Trophoblast cell (in vitro differentiated cells and primary cell): ENCODE measurements at regions not wholly inside any gene's neighbourhood (a gene's known extent, or its start where the extent isn't known, plus 50 kb on each side); places are given as distances from the start of the nearest gene placed in this dataset.

Experiments
- DNase-seq, 2 donors: peaks; one replicate each; pipeline ENCODE4 v3.0.0-alpha.2; 2016
- H2AFZ ChIP-seq: 2 replicates; pipeline ENCODE4 v1.6.1; 2013; ENCODE audit warnings: low read length, moderate library complexity, mild to moderate bottlenecking; ENCODE audit not compliant: insufficient read depth, poor library complexity
- H2AK5ac ChIP-seq: 2 replicates; pipeline ENCODE4 v1.6.1; 2013; ENCODE audit warnings: mild to moderate bottlenecking, low read length
- H2BK120ac ChIP-seq: 2 replicates; pipeline ENCODE4 v1.6.1; 2013; ENCODE audit warnings: low read length, mild to moderate bottlenecking, moderate library complexity; ENCODE audit not compliant: insufficient read depth, poor library complexity
- H2BK12ac ChIP-seq: 2 replicates; pipeline ENCODE4 v1.6.1; 2013; ENCODE audit warnings: mild to moderate bottlenecking, low read length, moderate library complexity
- H2BK5ac ChIP-seq: 2 replicates; pipeline ENCODE4 v1.6.1; 2013; ENCODE audit warnings: low read length, low read depth, moderate library complexity, mild to moderate bottlenecking; ENCODE audit not compliant: poor library complexity
- H3K14ac ChIP-seq: 2 replicates; pipeline ENCODE4 v1.6.1; 2013; ENCODE audit warnings: mild to moderate bottlenecking, low read length
- H3K18ac ChIP-seq: 2 replicates; pipeline ENCODE4 v1.6.1; 2013; ENCODE audit warnings: mild to moderate bottlenecking, low read length
- H3K23ac ChIP-seq: 2 replicates; pipeline ENCODE4 v1.6.1; 2013; ENCODE audit warnings: low read length
- H3K27ac ChIP-seq: 2 replicates; pipeline ENCODE4 v1.5.1; 2013; ENCODE audit warnings: low read depth, mild to moderate bottlenecking, inconsistent platforms, low read length, moderate library complexity
- H3K27me3 ChIP-seq: 2 replicates; pipeline ENCODE4 v1.6.1; 2013; ENCODE audit warnings: inconsistent platforms, mild to moderate bottlenecking, low read length, moderate library complexity; ENCODE audit not compliant: insufficient read depth
- H3K36me3 ChIP-seq, 2 experiments: 1 replicate in 1 of 2; 2 replicates in 1 of 2; pipeline ENCODE4 v1.6.1; 2013; ENCODE audit warnings: low read length in 2 of 2, mild to moderate bottlenecking in 2 of 2, moderate library complexity in 1 of 2; ENCODE audit not compliant: insufficient read depth in 2 of 2, control insufficient read depth in 1 of 2
- H3K4ac ChIP-seq: 2 replicates; pipeline ENCODE4 v1.6.1; 2013; ENCODE audit warnings: low read depth, mild to moderate bottlenecking, low read length, moderate library complexity
- H3K4me1 ChIP-seq, 2 experiments: 1 replicate in 1 of 2; 2 replicates in 1 of 2; pipeline ENCODE4 v1.6.1; 2013; ENCODE audit warnings: low read length in 2 of 2, mild to moderate bottlenecking in 2 of 2, moderate library complexity in 1 of 2; ENCODE audit not compliant: insufficient read depth in 2 of 2, control insufficient read depth in 1 of 2
- H3K4me2 ChIP-seq: 2 replicates; pipeline ENCODE4 v1.6.1; 2013; ENCODE audit warnings: inconsistent platforms, mild to moderate bottlenecking, low read length, moderate library complexity
- H3K4me3 ChIP-seq: 2 replicates; pipeline ENCODE4 v1.5.1; 2013; ENCODE audit warnings: mild to moderate bottlenecking, low read depth, low read length, inconsistent platforms
- H3K79me1 ChIP-seq: one replicate; pipeline ENCODE4 v1.6.1; 2013; ENCODE audit warnings: low read length
- H3K79me2 ChIP-seq: 2 replicates; pipeline ENCODE4 v1.6.1; 2013; ENCODE audit warnings: low read length, mild to moderate bottlenecking; ENCODE audit not compliant: control insufficient read depth, insufficient read depth, poor library complexity
- H3K9ac ChIP-seq: 2 replicates; pipeline ENCODE4 v1.6.1; 2013; ENCODE audit warnings: mild to moderate bottlenecking, low read length
- H3K9me3 ChIP-seq: 2 replicates; pipeline ENCODE4 v1.6.1; 2013; ENCODE audit warnings: low read depth, mild to moderate bottlenecking, control low read depth, inconsistent platforms, low read length; ENCODE audit not compliant: insufficient read depth
- H4K12ac ChIP-seq: 2 replicates; pipeline ENCODE4 v1.6.1; 2013; ENCODE audit warnings: low read depth, mild to moderate bottlenecking, low read length, moderate library complexity
- H4K8ac ChIP-seq: 2 replicates; pipeline ENCODE4 v1.6.1; 2013; ENCODE audit warnings: low read depth, mild to moderate bottlenecking, low read length, moderate library complexity
- H4K91ac ChIP-seq: one replicate; pipeline ENCODE4 v1.6.1; 2013; ENCODE audit warnings: low read depth, mild to moderate bottlenecking, low read length, moderate library complexity
- WGBS: extraction: QIAGEN DNeasy Blood & Tissue Kit; methylation state at CpG from one replicate; pipeline ENCODE4 v1.1.7; 2013; ENCODE audit warnings: missing lambda C conversion rate; ENCODE audit not compliant: insufficient read length, insufficient coverage; ENCODE audit errors: extremely low coverage; 5-methylcytosine and 5-hydroxymethylcytosine counted together

DNA sequence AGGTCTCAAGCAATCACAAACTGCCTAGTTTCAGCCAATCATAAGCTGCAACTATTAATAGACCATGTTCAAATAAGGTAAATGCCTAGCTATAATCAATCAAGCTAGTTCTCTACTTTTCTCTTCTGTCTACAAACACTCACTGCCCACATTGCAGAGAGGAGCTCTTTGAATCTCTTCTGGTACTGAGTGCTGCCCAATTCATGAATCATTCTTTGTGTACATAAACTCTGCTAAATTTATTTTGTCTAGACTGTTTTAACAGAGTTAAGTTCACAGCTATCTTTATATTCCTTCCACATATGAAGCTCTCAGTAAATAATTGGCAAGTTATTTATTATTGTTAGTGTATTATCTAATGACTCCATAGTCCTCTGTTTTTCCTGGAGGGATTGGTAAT is 411.0 kb downstream of the EPHA7 start:
- DNase-seq, result no peak
- H4K12ac ChIP-seq, result no peak overlapping the region
- H2BK120ac ChIP-seq, result no peak overlapping the region
- no peak overlapping the region for H2BK5ac ChIP-seq
- no peaks in the 10 kb centered on the region for H3K27me3 ChIP-seq
- no peak overlapping the region for H3K27ac ChIP-seq
- no peak overlapping the region for H3K14ac ChIP-seq
- no peak overlapping the region for H3K4me2 ChIP-seq
- H3K36me3 ChIP-seq, result no peaks in the 10 kb centered on the region
- no peaks in the 10 kb centered on the region for H3K79me2 ChIP-seq
- H3K9me3 ChIP-seq, result no peaks in the 10 kb centered on the region
- H4K91ac ChIP-seq, result no peak overlapping the region
- H3K18ac ChIP-seq, result no peak overlapping the region
- no peak overlapping the region for H2BK12ac ChIP-seq
- H3K4ac ChIP-seq, result no peak overlapping the region
- H3K79me1 ChIP-seq, result no peaks in the 10 kb centered on the region
- H3K4me1 ChIP-seq, result no peaks in the 10 kb centered on the region
- H3K9ac ChIP-seq, result no peak overlapping the region
- H4K8ac ChIP-seq, result no peak overlapping the region
- no peak overlapping the region for H2AFZ ChIP-seq
- no peak overlapping the region for H3K4me3 ChIP-seq
- H3K23ac ChIP-seq, result no peak overlapping the region
- no peak overlapping the region for H2AK5ac ChIP-seq

DNA sequence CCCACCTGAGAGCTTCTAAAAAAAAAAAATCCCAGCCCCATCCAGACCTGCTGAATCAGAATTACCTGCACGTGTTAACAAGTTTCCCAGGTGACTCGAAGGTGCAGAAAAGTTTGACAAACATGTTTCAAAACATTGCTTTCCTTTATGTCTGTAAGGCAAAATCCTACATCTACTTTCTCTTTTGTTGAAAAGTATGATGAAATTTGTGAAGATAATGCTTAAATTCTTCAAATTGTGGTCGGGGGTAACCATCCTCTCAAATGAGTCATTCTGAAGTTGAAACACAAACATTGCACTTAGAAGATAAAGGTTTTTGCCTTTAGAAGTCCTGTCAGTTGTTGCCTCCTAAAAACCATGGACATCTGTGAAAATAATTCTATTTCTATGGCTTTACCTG is 429.7 kb downstream of the EPHA7 start:
- Histone ChIP-seq H3K79me2 (no peaks in the 10 kb centered on the region), H2AFZ (no peak overlapping the region), H2BK5ac (no peak overlapping the region), H3K27me3 (no peaks in the 10 kb centered on the region), H3K23ac (no peak overlapping the region), H3K4ac (no peak overlapping the region), H3K14ac (no peak overlapping the region), H3K18ac (no peak overlapping the region), H3K4me1 (no peaks in the 10 kb centered on the region), H3K4me2 (no peak overlapping the region), H2BK12ac (no peak overlapping the region), H4K12ac (no peak overlapping the region), H2AK5ac (no peak overlapping the region), H3K9me3 (no peaks in the 10 kb centered on the region), H4K91ac (no peak overlapping the region), H3K27ac (no peak overlapping the region), H3K36me3 (no peaks in the 10 kb centered on the region), H3K79me1 (no peaks in the 10 kb centered on the region), H4K8ac (no peak overlapping the region), H3K9ac (no peak overlapping the region), H2BK120ac (no peak overlapping the region), H3K4me3 (no peak overlapping the region)
- peak; percentile 2 to 56 for DNase-seq
- WGBS, result no CpG with 5 or more reads among the region's 3 CpGs

DNA sequence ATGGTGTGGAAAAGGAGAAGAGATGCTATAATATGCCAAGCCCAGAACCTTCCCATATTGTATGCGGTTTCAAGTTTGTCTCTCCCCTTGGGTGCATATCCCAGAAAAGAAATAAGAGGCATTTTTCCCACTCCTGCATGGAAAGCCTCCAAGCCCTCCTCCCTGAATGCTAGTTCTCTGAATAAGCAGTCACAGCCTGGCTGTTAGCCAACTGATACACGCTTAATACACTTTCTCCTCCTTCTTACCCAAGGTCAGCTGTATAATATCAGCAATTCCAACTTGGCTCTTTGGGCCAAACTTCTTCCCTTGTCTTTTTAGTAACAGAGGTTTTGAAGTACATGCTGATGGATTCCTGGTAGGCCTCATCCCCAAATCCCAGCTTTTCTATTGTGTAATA is 440.1 kb downstream of the EPHA7 start:
- H3K4me1 ChIP-seq, result no peaks in the 10 kb centered on the region
- H3K23ac ChIP-seq, result no peak overlapping the region
- H3K14ac ChIP-seq, result no peak overlapping the region
- H2BK120ac ChIP-seq, result no peak overlapping the region
- no peaks in the 10 kb centered on the region for H3K79me2 ChIP-seq
- H4K8ac ChIP-seq, result no peak overlapping the region
- no peaks in the 10 kb centered on the region for H3K36me3 ChIP-seq
- H2AK5ac ChIP-seq, result no peak overlapping the region
- H3K9me3 ChIP-seq, result no peaks in the 10 kb centered on the region
- H4K12ac ChIP-seq, result no peak overlapping the region
- no CpG with 5 or more reads among the region's 2 CpGs for WGBS
- H3K27ac ChIP-seq, result no peak overlapping the region
- no peaks in the 10 kb centered on the region for H3K79me1 ChIP-seq
- DNase-seq, result no peak
- H3K4ac ChIP-seq, result no peak overlapping the region
- H2AFZ ChIP-seq, result no peak overlapping the region
- H3K18ac ChIP-seq, result no peak overlapping the region
- no peak overlapping the region for H3K4me3 ChIP-seq
- no peaks in the 10 kb centered on the region for H3K27me3 ChIP-seq
- no peak overlapping the region for H2BK12ac ChIP-seq
- H3K4me2 ChIP-seq, result no peak overlapping the region
- H4K91ac ChIP-seq, result no peak overlapping the region
- no peak overlapping the region for H3K9ac ChIP-seq
- no peak overlapping the region for H2BK5ac ChIP-seq

DNA sequence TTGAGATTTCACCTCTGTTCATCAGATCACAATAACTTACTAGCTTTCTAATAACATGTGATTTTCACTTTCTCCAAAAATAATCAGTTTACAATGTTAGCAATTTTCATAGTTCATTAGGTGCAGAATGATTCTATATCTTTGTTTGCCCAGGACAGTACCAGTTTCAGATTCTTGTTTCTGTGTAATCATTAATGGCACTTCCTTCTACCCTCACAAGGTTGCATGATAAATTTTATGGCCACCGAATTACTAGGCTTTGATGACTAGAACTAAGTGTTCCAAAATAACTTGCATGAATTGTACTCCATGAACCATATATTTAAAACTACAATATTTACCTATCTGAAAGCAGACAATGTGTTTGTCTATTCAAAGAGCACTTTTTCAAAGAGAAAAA is 442.3 kb downstream of the EPHA7 start:
- H2AFZ ChIP-seq, result no peak overlapping the region
- H4K8ac ChIP-seq, result no peak overlapping the region
- no peak for DNase-seq
- no peak overlapping the region for H3K14ac ChIP-seq
- H3K4ac ChIP-seq, result no peak overlapping the region
- H3K36me3 ChIP-seq, result no peaks in the 10 kb centered on the region
- H3K4me1 ChIP-seq, result no peaks in the 10 kb centered on the region
- no CpG with 5 or more reads among the region's 1 CpG for WGBS
- no peaks in the 10 kb centered on the region for H3K79me1 ChIP-seq
- no peak overlapping the region for H4K12ac ChIP-seq
- no peak overlapping the region for H2AK5ac ChIP-seq
- no peaks in the 10 kb centered on the region for H3K9me3 ChIP-seq
- H3K4me2 ChIP-seq, result no peak overlapping the region
- no peak overlapping the region for H3K23ac ChIP-seq
- H2BK12ac ChIP-seq, result no peak overlapping the region
- H2BK5ac ChIP-seq, result no peak overlapping the region
- H3K79me2 ChIP-seq, result no peaks in the 10 kb centered on the region
- no peak overlapping the region for H4K91ac ChIP-seq
- no peak overlapping the region for H3K27ac ChIP-seq
- no peak overlapping the region for H3K9ac ChIP-seq
- no peak overlapping the region for H3K18ac ChIP-seq
- H3K27me3 ChIP-seq, result no peaks in the 10 kb centered on the region
- H3K4me3 ChIP-seq, result no peak overlapping the region
- no peak overlapping the region for H2BK120ac ChIP-seq

DNA sequence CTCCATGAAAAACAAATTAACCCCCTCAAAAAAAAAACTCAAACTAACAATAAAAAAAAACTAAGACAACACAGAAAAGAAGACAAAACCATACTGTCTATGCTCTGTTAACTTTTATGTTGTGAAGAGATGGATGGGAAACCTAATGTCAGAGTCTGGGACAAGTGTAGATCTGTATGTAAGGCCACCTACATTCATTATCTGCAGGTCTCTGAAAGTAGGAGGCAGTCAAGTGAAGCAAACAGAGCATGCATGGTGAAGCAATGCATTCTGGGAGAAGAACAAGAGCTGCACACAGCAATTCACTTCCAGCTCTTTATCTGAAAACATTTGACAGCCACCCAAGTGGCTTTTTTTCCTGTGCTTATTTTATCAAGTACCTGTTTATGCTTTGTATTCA is 452.0 kb downstream of the EPHA7 start:
- Histone ChIP-seq H3K9me3 (no peaks in the 10 kb centered on the region), H3K4ac (no peak overlapping the region), H3K27ac (no peak overlapping the region), H2AK5ac (no peak overlapping the region), H2AFZ (no peak overlapping the region), H3K4me2 (no peak overlapping the region), H4K91ac (no peak overlapping the region), H3K79me1 (no peaks in the 10 kb centered on the region), H4K8ac (no peak overlapping the region), H2BK5ac (no peak overlapping the region), H3K14ac (no peak overlapping the region), H3K18ac (no peak overlapping the region), H2BK12ac (no peak overlapping the region), H3K9ac (no peak overlapping the region), H3K79me2 (no peaks in the 10 kb centered on the region), H3K23ac (no peak overlapping the region), H4K12ac (no peak overlapping the region), H2BK120ac (no peak overlapping the region), H3K4me1 (no peaks in the 10 kb centered on the region), H3K27me3 (no peaks in the 10 kb centered on the region), H3K4me3 (no peak overlapping the region), H3K36me3 (no peaks in the 10 kb centered on the region)
- DNase-seq, result no peak
